A673 (cell line): ENCODE measurements at regions not wholly inside any gene's neighbourhood (a gene's known extent, or its start where the extent isn't known, plus 50 kb on each side); places are given as distances from the start of the nearest gene placed in this dataset.

Experiments
- CTCF ChIP-seq: fragments of 300-800, 200-600 bp; sonication (generic); conservative IDR thresholded peaks from 2 replicates; pipeline ENCODE4 v1.5.1; 2017; ENCODE audit warnings: low read depth, mild to moderate bottlenecking, antibody characterized with exemption, low read length, moderate library complexity, mixed read lengths
- EZH2 ChIP-seq: fragments of 200-600 bp; sonication (generic); IDR thresholded peaks from 2 replicates; pipeline ENCODE4 v1.6.1; 2017; ENCODE audit warnings: borderline replicate concordance, low read depth, mild to moderate bottlenecking, mixed read lengths, antibody characterized with exemption, low read length; ENCODE audit not compliant: poor library complexity, severe bottlenecking

DNA sequence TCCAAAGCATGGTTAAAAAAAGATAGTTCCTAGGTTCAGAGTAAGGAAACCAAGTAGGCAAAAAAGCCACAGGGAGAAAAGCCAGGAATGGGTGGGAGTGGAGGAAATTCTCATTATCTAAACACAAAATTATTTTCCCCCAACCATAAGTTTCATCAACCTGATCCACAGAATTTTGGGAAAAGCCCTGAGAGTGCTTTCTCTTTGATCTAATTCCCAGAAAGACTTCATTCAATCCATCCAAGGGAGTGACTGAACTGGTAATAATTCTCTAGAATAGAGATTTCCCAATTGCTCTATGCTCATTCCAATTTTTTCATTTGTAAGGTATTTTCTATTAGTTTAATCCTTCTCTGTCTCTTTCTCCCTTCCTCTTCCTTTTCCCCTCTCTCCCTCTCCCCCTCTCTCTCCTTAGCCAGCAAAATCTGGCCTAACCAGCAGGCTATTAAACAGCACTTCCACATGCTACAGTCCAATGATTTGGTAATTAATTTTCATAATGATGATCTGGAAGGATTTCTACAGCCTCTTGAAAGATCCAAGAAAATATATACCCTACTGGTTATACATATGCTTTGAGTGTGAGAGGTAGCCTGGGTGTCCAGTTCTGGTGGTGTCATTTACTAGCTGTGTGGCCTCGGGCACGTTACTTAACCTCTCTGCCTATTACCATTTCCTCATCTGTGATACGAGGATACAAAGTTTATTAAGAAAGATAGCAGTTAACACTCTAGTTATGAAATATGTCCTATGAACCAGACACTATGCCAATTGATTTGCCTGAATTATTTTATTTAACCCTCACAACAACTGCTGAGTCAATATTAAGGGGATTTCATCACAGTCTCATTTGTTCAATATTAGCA lies 251.5 kb upstream of the RASGEF1B start:
- TF ChIP-seq CTCF (no peak), EZH2 (no peak)
